Ovary (tissue), 3 donors: ENCODE measurements at regions not wholly inside any gene's neighbourhood (a gene's known extent, or its start where the extent isn't known, plus 50 kb on each side); places are given as distances from the start of the nearest gene placed in this dataset.

ENCODE experiments used
- CTCF ChIP-seq, 3 donors: fragments of 450-650 bp in 2 of 3; fragments of 200-600 bp in 1 of 3; IDR thresholded peaks; one replicate each; pipeline versions ENCODE4 v1.5.1 to v1.8.0; 2016 to 2022; ENCODE audit warnings: antibody characterized with exemption in 3 of 3, mild to moderate bottlenecking in 1 of 3
- POLR2A ChIP-seq: fragments of 450-650 bp; IDR thresholded peaks from one replicate; pipeline ENCODE4 v1.6.1; 2017; ENCODE audit warnings: antibody characterized with exemption, mild to moderate bottlenecking, moderate library complexity
- donor health status: DM: no; HTN: no; CAD: no.

GRCh38 chr4:59647500-59647899, 1552.6 kb upstream of the ADGRL3 start:
- TF ChIP-seq CTCF (IDR thresholded peaks at IDR 0.05) (no peak), POLR2A (no peak)
